ENCODE measurements at regions not wholly inside any gene's neighbourhood (a gene's known extent, or its start where the extent isn't known, plus 50 kb on each side); places are given as distances from the start of the nearest gene placed in this dataset.
A peak's percentile ranks its signal among the peaks of the same experiment; 100 is the strongest.

GRCh38 chr22:46082633-46083032, 67.7 kb upstream of the PPARA start:
- no peak for ATAC-seq
- no peak for DNase-seq
- intact Hi-C loops (cut with DNase I), result no loop called here

GRCh38 chr22:46083383-46084350, 66.7 kb upstream of the PPARA start:
- ATAC-seq, result no peak
- peak; percentile 18 for DNase-seq
- intact Hi-C loops (cut with DNase I), result no loop called here

- intact Hi-C loops (cut with DNase I), result no loop called here
- ATAC-seq, result no peak
- peak; percentile 19 for DNase-seq
Observed at GRCh38 chr22:46084376-46084775, 66.0 kb upstream of the PPARA start.

DNA sequence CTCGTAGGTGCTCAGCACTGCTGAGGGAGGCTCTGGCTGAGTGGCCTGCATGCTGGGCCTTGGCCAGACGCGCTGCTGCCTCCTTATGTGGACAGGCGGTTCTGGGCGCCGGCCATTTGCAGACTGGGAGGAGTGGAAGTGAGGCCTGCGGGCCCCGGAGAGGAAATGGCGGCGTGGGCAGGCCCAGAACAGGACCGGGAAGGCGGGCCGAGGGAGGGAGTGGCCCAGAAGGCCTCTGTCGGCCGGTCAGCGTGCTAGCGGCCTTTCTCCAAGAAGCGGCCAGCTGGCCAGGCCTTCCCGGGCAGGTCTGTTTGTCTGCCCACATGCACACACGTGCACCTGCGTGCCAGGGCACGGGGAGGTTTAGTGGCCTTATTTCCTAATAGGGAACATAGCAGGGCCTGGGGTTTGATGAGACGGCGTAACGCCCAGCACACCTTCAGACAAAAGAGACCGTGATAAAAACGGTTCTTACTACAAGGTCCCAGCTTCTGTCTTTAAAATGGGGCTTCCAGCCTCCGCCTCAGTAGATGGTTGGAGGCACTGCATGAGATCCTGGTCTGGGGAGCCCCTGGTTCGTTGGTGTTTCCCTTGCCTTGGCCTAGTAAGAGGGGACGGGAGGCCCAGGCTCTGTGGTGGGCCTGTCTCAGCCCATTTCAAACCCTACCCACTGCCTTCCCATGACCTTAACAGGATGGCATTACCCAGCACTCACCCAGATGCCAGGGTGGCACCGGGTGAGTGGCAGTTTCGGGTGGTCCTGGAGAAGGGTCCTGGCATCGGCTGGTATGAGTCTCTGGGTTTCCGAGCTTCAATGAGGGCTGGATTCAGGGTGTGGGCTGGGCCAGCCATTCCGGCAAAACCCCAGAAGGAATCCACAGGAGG, 65.1 kb upstream of the PPARA start:
- intact Hi-C loops (cut with DNase I), result no loop called here
- DNase-seq (peak; percentile 91), ATAC-seq (peak; percentile 52 to 53)

DNA sequence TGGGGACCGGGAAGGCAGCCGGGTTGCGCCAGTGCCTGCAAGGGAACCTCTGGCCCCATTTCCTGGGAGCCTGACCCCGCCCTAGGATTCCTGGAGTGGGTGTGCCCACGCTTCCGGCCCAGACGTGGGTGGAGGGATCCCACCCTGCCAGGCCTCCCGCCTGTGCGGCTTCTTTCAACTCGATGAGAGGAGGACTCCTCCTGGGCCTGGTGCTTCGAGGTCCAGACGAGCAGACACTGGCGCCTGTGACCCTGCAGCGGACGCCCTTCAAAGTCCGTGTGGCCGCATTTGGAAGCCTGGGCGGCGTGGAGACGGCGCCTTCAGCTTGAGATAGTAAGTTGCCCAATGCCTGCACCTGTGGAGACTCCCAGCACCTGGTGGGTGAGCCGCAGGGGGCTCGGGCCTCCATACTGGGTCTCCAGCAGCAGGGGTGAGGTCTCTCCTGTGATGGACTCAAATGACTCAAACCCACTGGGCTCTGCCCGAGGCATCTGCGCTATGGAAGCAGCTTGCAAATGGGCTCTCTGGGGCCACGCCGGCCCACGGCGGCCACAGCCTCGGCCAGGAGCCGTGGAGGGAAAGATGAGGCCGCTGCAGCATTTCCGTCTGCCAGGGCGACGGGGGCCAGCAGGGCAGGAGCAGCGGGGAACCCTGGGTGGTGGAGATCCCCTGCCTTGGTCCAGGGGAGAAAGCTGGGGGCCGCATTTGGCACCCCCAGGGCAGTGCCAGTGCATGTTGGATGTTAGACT, 64.3 kb upstream of the PPARA start:
- ATAC-seq, result peak; percentile 35 to 45
- intact Hi-C loops (cut with DNase I), result no loop called here
- peak; percentile 87 for DNase-seq

- DNase-seq (peak; percentile 40), ATAC-seq (no peak)
- intact Hi-C loops (cut with DNase I), result no loop called here
Observed at GRCh38 chr22:46086577-46087335, 63.6 kb upstream of the PPARA start.

- ATAC-seq (no peak), DNase-seq (no peak)
- intact Hi-C loops (cut with DNase I), result no loop called here
Observed at GRCh38 chr22:46087336-46087690, 63.0 kb upstream of the PPARA start.

- peak; percentile 91 for DNase-seq
- intact Hi-C loops (cut with DNase I), result no loop called here
- ATAC-seq, result peak; percentile 72 to 78
Observed at GRCh38 chr22:46087816-46088277, 62.5 kb upstream of the PPARA start.

GRCh38 chr22:46088541-46089311, 61.6 kb upstream of the PPARA start:
- peak; percentile 23 to 29 for ATAC-seq
- intact Hi-C loops (cut with DNase I), result no loop called here
- DNase-seq, result peak; percentile 74

GRCh38 chr22:46089426-46090035, 60.8 kb upstream of the PPARA start:
- intact Hi-C loops (cut with DNase I), result no loop called here
- ATAC-seq, result no peak
- DNase-seq, result peak; percentile 23

DNA sequence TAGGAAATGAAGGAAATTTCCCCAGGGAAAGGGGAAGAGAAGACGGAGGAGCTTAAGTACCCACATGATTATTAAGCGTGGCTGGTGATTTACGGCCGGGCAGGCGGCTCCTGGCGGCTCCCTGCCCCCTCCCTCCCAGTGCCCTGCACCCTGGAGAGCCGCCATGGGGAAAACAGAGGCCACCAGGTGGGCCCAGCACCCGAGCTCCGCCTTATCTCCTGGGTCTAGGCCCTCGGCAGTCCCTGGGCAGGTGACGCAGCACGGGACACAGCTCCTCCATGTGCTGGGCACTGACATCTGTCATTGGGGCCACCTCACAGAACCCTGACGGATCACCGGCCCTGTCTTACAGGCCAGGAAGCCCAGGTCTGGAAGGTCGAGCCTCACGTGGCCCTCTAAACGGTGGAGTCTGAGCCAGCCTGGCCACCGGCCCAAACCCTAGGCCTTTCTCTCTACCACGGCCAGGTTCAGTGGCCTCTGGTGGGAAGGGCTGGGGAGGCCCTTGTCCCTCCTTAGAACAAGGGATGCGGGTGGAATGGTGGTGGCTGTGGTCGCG, 60.2 kb upstream of the PPARA start:
- DNase-seq, result peak; percentile 59
- no peak for ATAC-seq
- intact Hi-C loops (cut with DNase I), result no loop called here

DNA sequence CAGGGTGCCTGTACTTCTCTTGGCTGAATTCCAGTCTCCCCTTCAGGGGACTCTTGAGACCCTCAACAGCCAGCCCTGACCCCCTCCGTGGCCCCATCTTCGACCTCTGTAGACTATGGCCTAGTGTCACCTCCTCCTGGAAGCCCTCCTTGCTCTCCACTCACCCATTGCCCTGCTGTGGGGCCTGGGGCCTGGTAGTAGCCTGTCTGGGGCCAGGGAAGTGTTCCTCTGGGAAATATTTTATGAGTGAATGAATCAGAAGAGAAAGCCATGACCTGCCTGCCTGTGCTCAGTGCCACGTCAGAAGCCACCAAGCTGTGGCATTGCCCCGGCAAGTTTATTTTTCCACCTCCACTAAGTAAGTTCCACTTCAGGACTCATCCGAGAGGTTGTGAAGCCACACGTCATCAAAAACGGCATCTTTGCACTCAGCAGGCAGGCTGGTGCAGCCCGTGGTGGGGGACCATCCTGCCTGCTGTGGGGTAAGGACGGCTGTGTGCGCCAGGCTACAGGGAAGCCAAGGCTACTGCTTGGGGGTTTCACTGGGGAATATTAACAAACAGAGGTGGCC, 59.6 kb upstream of the PPARA start:
- intact Hi-C loops (cut with DNase I), result no loop called here
- no peak for ATAC-seq
- DNase-seq, result peak; percentile 21

DNA sequence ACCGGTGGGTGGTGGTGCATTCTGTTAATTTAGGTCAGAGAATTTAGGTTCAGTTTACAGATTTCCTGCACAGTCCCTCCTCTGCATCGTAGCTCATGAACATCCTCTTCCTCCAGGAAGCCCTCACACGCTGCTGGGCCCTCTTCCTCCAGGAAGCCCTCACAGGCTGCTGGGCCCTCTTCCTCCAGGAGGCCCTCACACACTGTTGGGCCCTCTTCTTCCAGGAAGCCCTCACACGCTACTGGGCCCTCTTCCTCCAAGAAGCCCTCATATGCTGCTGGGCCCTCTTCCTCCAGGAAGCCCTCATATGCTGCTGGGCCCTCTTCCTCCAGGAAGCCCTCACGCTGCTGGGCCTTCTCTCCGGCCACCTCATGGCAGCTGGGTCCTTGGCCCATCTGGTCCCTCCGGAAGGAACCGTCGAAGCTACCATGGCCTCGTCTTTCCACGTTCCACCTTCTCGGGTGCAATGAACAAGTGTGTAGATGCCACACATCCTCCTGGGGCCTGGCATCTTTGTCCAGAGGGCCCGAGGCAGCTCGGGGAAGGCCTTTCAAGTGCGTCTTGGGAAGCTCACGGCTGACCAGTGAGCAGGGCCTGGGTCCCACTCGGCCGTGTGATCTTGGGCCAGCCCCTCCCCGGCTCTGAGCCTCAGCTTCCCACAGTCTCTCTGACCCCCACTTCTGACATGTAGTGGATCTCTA, 58.9 kb upstream of the PPARA start:
- no peak for ATAC-seq
- intact Hi-C loops (cut with DNase I), result no loop called here
- peak; percentile 17 for DNase-seq

- intact Hi-C loops (cut with DNase I), result no loop called here
- ATAC-seq, result no peak
- peak; percentile 15 for DNase-seq
Observed at GRCh38 chr22:46092011-46092410, 58.3 kb upstream of the PPARA start.

DNA sequence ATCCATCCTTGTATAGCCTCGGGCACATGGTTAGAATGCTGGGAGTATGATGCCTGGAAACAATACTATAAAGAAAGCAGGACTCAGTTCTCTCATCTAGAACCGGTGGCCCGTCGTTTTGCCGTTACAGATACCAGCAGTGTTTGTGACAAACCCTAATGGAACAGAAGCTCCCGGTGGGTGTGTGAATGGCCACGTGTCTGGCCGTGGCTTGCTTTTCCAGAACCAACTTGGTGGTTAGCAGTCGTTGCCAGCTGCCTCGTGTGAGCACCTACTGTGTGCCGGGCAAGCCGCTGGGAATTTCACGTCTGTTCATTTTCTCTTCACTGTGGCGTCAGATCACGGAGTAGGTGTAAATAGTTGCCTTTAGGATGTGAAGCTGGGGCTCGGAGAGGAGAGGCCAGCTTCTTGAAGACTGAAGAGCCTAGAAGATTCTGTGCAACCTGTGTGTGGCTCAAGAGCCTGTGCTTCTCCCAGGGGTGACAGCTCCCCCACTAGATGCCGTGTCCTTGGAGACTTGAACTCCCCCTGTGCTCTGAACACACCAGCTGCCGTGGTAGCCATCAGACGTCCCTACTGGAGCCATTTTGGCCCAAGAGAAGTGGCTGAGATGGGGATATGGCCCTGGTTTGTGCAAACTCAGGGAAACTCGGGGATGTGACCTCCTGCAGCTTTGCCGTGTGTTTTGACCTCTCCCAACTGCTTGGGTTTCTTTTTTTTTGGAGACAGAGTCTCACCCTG, 57.5 kb upstream of the PPARA start:
- intact Hi-C loops (cut with DNase I), result no loop called here
- no peak for DNase-seq
- no peak for ATAC-seq

DNA sequence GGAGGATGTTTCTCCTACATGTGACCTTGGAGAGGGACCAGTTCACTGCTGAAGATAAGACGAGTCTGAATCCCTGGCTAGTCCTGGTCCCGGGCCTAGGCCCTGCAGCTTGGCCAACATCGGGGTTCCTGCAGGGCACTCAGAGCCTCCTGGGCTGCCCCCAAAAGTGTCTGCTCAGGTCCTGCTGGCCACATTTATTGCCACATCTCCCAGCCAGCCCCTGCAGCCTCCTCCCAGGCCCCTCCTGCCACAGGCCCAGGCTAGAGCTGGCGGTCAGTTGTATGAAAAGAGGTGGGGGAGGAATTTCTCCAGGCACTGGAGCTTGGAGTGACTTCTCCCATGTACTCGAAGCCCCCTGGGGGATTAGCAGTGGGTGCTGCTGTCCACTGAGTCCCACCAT, 56.5 kb upstream of the PPARA start:
- DNase-seq (no peak), ATAC-seq (no peak)
- intact Hi-C loops (cut with DNase I), result no loop called here
